Non-pigmented ciliary epithelial cell (primary cell): ENCODE measurements at regions not wholly inside any gene's neighbourhood (a gene's known extent, or its start where the extent isn't known, plus 50 kb on each side); places are given as distances from the start of the nearest gene placed in this dataset.

Experiments used
- DNase-seq: peaks from one replicate; pipeline ENCODE4 v3.0.0-alpha.2; 2010; ENCODE audit warnings: low read depth

- no peak for DNase-seq
Observed at GRCh38 chr2:71839826-71840225, 307.8 kb downstream of the CYP26B1 start.

GRCh38 chr2:71834796-71835195, 312.9 kb downstream of the CYP26B1 start:
- no peak for DNase-seq

- no peak for DNase-seq
Observed at GRCh38 chr2:71833855-71834560, 313.7 kb downstream of the CYP26B1 start.

GRCh38 chr2:71833272-71833671, 314.4 kb downstream of the CYP26B1 start:
- no peak for DNase-seq

DNA sequence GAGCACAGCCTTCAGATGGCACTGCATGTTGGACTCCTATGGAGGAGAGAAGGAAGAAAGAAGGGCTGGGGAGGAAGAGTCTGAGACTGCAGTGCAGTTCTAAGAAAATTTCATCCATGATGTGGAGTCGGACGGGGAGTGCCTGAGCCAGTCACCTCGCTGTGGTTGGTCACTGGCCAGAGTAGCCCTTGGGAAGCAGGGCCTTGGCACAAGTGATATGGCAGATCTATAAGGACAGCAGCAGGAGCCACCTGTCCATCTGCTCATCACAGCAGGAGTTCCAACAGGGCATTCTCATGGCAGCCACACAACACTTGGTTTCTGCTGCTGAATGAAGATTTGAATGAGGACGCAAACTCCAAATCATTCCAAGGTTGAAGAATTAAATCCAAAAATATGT, 314.8 kb downstream of the CYP26B1 start:
- no peak for DNase-seq

GRCh38 chr2:71832388-71832787, 315.3 kb downstream of the CYP26B1 start:
- DNase-seq, result no peak

DNA sequence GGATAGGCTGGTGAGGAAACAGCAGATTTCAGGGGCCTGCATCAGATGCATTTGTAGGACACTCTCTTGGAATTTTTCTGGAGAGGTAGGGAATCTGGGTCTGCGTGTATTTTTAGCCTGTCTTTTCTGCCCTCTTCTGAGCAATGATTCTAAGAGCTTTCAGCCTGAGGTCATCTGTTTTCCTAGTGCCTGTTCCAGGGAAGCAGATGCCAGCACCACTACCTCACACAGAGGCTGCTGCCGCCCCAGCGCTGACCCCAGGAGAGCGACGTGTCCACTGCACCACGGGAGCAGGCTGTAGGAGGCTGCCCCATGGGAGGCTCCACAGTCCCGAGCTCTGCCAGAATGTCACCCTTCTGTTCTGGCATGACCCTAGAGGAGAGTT, 316.5 kb downstream of the CYP26B1 start:
- peak; percentile 76 for DNase-seq

- no peak for DNase-seq
Observed at GRCh38 chr2:71830497-71831192, 317.0 kb downstream of the CYP26B1 start.

- DNase-seq, result no peak
Observed at GRCh38 chr2:71829008-71829407, 318.7 kb downstream of the CYP26B1 start.

DNA sequence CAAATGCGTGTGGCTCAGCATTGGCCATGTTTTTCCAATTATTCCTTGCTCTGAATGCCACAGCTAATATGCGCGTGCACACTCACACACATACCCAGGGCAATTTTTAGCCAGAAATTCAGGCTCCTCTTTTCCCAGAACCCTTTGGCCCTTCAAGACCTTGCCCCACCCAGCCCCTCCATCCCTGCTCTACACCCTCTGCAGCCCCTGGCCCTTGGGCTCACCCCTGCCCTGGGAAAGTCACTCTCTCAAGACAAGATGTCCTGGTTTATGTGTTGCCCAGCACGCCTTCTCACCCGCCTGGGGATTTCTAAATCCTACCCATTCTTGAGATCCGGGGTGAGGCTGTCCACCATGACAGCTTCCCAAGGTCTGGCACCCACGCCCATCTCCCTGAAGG, 319.7 kb downstream of the CYP26B1 start:
- no peak for DNase-seq

GRCh38 chr2:71827524-71827901, 320.1 kb downstream of the CYP26B1 start:
- DNase-seq, result no peak

DNA sequence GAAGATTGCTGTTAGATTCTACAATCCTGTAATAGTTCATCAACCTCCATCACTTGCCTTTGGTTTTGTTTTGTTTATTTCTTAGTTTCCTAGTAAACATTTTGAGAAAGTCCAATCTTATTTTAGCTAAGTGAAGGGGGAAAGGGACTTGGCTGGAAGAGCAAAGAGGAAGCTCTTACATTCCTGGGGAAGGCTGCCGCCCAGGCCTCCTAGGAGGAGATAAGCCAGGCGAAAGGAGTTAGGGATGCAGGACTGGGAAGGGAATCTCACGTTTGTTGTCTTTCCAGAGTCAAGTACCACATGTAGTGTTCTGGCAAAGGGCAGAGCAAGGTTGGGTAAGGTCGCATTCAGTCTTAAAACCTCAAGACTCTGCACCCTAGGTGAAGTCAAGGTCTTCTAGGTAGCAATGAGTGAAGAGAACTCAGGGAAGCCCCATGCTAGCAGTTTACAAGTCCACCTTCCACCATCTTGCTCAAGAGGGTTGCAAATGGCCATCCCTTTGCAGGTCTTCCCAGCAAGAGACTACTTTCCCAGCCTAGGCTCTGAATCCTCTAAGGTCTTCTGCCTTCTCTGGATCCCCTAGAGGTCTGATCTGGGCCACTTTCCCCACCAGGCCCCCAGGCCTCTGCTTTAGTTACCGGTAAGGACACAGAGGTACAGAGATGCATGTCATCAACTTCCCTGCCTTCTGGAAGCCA, 320.7 kb downstream of the CYP26B1 start:
- DNase-seq, result no peak

DNA sequence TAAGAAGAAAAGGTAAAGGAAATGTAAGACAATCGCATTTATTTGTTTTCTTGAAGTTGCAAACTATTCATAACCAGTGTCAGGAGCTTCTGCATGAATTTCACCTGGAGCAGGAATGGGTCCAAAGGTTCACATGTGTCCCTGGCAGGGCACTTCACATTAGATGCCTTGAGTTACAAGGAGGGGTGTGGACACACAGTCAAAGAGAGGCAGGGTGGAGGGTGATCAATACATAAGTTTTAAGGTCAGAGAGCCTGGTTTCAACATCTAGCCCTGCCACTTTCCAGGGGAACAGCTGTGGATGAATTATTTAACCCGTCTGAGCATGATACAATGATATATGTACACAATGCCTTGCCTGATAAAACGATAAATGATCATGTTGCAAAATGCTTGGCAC, 321.4 kb downstream of the CYP26B1 start:
- DNase-seq, result no peak

GRCh38 chr2:71824436-71824835, 323.2 kb downstream of the CYP26B1 start:
- no peak for DNase-seq

- DNase-seq, result no peak
Observed at GRCh38 chr2:71823526-71823925, 324.1 kb downstream of the CYP26B1 start.

DNA sequence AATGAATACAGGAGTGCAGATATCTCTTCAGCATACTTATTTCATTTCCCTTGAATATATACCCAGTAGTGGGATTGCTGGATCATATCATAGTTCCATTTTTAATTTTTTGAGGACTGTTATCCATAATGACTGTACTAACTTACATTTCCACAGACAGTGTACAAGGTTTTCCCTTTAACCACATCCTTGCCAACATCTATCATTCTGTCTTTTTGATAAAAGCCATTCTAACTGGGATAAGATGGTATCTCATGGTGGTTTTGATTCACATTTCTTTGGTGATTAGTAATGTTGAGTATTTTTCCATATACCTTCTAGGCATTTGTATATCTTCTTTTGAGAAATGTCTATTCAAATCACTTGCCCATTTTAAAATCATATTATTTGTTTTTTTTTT, 325.2 kb downstream of the CYP26B1 start:
- no peak for DNase-seq

DNA sequence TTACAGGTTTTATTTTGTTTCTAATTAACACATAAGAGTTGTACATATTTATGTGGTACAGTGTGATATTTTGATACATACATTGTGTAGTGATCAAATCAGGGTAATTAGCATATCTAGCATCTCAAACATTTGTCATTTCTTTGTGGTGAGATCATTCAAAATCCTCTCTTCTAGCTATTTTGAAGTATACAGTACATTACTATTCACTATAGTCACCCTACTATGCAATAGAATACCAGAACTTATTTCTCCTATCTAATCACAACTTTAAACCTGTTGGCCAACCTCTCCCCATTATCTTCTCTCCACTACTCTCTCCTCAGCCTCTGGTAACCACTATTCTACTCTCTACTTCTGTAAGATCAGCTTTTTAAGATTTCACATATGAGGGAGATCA, 325.8 kb downstream of the CYP26B1 start:
- DNase-seq, result no peak

- no peak for DNase-seq
Observed at GRCh38 chr2:71816815-71817214, 330.8 kb downstream of the CYP26B1 start.

- no peak for DNase-seq
Observed at GRCh38 chr2:71815701-71816474, 331.8 kb downstream of the CYP26B1 start.

- DNase-seq, result no peak
Observed at GRCh38 chr2:71814885-71815284, 332.8 kb downstream of the CYP26B1 start.

GRCh38 chr2:71813807-71814470, 333.7 kb downstream of the CYP26B1 start:
- DNase-seq, result no peak

- no peak for DNase-seq
Observed at GRCh38 chr2:71813315-71813714, 334.3 kb downstream of the CYP26B1 start.
